Panc1 (cell line): ENCODE measurements at regions not wholly inside any gene's neighbourhood (a gene's known extent, or its start where the extent isn't known, plus 50 kb on each side); places are given as distances from the start of the nearest gene placed in this dataset.

ENCODE experiments used
- ATAC-seq: fragments of 200-7000 bp; cut with Tn5 transposase; 2 replicates; pipeline ENCODE4 v1.9.1; 2020; ENCODE audit warnings: mild to moderate bottlenecking, moderate library complexity
- BruUV-seq: library from RNA; stranded (reverse); fragments of 400-500 nt; replicated peaks from 2 replicates; lab custom pipeline; 2021; lab: Mats Ljungman, UMichigan
- CTCF ChIA-PET: fragments of 300-600 bp; sonication (Branson Sonifier 250); formaldehyde crosslinking; loops from one replicate; lab custom pipeline; 2022; ENCODE audit warnings: antibody characterized with exemption; lab: Charles Lee
- POLR2A ChIA-PET: fragments of 300-600 bp; sonication (Branson Sonifier 250); formaldehyde crosslinking; loops from one replicate; lab custom pipeline; 2022; ENCODE audit warnings: antibody characterized with exemption; lab: Charles Lee
- DNase-seq: peaks from one replicate; pipeline ENCODE4 v3.0.0-alpha.2; 2010; ENCODE audit warnings: low read depth, low spot score
- H3K27ac ChIP-seq: 2 replicates; pipeline ENCODE4 v1.5.1; 2011; ENCODE audit warnings: mild to moderate bottlenecking, low read length, inconsistent platforms
- H3K27me3 ChIP-seq: fragments of 200-500 bp; sonication (Bioruptor generic); 2 replicates; pipeline ENCODE4 v1.6.0; 2014; ENCODE audit warnings: low read length, inconsistent platforms; ENCODE audit not compliant: control insufficient read depth, insufficient read depth
- H3K36me3 ChIP-seq: fragments of 200-500 bp; sonication (Bioruptor generic); 2 replicates; pipeline ENCODE4 v1.5.1; 2014; ENCODE audit warnings: inconsistent platforms, mild to moderate bottlenecking, low read length, moderate library complexity; ENCODE audit not compliant: control insufficient read depth, insufficient read depth
- H3K4me1 ChIP-seq: 2 replicates; pipeline ENCODE4 v1.5.1; 2011; ENCODE audit warnings: inconsistent platforms, mild to moderate bottlenecking, low read length, moderate library complexity; ENCODE audit not compliant: control insufficient read depth, insufficient read depth
- H3K4me3 ChIP-seq, 2 experiments: 2 replicates each; pipeline ENCODE4 v1.5.1; 2011 to 2012; ENCODE audit warnings: low read depth in 2 of 2, low read length in 2 of 2, mild to moderate bottlenecking in 2 of 2, inconsistent platforms in 1 of 2, moderate library complexity in 1 of 2
- H3K9me3 ChIP-seq: fragments of 200-500 bp; sonication (Bioruptor generic); 2 replicates; pipeline ENCODE4 v1.5.1; 2014; ENCODE audit warnings: low read depth, mild to moderate bottlenecking, inconsistent platforms, low read length, moderate library complexity; ENCODE audit not compliant: control insufficient read depth, insufficient read depth
- POLR2AphosphoS5 ChIP-seq: IDR thresholded peaks from 2 replicates; pipeline ENCODE4 v1.6.1; 2012; ENCODE audit warnings: mild to moderate bottlenecking, low read depth, low read length, moderate library complexity
- SIN3A ChIP-seq: IDR thresholded peaks from 2 replicates; pipeline ENCODE4 v1.6.1; 2012; ENCODE audit warnings: low read depth, mild to moderate bottlenecking, low read length, moderate library complexity, borderline replicate concordance; ENCODE audit not compliant: insufficient read depth
- TCF7L2 ChIP-seq: IDR thresholded peaks from 2 replicates; pipeline ENCODE4 v1.6.1; 2011; ENCODE audit warnings: mild to moderate bottlenecking, low read depth, low read length, inconsistent platforms
- in situ Hi-C: cut with HindIII; loops from 2 replicates; pipeline ENCODE4 v1.10.0; 2016; ENCODE audit warnings: low sequenced_read_pairs, low pct_unique_long_range_greater_than_20kb
- intact Hi-C: fragments of 100-400 bp; cut with micrococcal nuclease; formaldehyde crosslinking; loops from one replicate; pipeline ENCODE4 v1.10.0; 2022; ENCODE audit not compliant: unreplicated experiment
- TF ChIP-seq, protein P1 (sequence below): fragments of 450-650 bp; IDR thresholded peaks from 2 replicates; pipeline ENCODE4 v1.5.1; 2017; ENCODE audit warnings: mild to moderate bottlenecking
- TF ChIP-seq, protein P2 (sequence below), 2 experiments: IDR thresholded peaks; 2 replicates each; pipeline ENCODE4 v1.6.1; 2011 to 2012; ENCODE audit warnings: low read depth in 2 of 2, control low read depth in 1 of 2, low read length in 1 of 2, mild to moderate bottlenecking in 1 of 2, moderate library complexity in 1 of 2; ENCODE audit not compliant: insufficient read depth in 1 of 2

- Histone ChIP-seq H3K4me1 (no peaks in the 10 kb centered on the region), H3K4me3 (no peak overlapping the region), H3K9me3 (no peaks in the 10 kb centered on the region), H3K27me3 (peaks cover 21% of the 10 kb centered on the region), H3K36me3 (no peaks in the 10 kb centered on the region), H3K27ac (no peak overlapping the region)
- in situ Hi-C loops = no loop called here
- BruUV-seq = no TSS peak
- no peak for DNase-seq
- CTCF ChIA-PET = no interaction called here
- POLR2A ChIA-PET = no interaction called here
- TF ChIP-seq POLR2AphosphoS5 (no peak), SIN3A (no peak), TCF7L2 (no peak)
- TF ChIP-seq, protein P1, sequence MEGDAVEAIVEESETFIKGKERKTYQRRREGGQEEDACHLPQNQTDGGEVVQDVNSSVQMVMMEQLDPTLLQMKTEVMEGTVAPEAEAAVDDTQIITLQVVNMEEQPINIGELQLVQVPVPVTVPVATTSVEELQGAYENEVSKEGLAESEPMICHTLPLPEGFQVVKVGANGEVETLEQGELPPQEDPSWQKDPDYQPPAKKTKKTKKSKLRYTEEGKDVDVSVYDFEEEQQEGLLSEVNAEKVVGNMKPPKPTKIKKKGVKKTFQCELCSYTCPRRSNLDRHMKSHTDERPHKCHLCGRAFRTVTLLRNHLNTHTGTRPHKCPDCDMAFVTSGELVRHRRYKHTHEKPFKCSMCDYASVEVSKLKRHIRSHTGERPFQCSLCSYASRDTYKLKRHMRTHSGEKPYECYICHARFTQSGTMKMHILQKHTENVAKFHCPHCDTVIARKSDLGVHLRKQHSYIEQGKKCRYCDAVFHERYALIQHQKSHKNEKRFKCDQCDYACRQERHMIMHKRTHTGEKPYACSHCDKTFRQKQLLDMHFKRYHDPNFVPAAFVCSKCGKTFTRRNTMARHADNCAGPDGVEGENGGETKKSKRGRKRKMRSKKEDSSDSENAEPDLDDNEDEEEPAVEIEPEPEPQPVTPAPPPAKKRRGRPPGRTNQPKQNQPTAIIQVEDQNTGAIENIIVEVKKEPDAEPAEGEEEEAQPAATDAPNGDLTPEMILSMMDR = no peak
- TF ChIP-seq, protein P2, sequence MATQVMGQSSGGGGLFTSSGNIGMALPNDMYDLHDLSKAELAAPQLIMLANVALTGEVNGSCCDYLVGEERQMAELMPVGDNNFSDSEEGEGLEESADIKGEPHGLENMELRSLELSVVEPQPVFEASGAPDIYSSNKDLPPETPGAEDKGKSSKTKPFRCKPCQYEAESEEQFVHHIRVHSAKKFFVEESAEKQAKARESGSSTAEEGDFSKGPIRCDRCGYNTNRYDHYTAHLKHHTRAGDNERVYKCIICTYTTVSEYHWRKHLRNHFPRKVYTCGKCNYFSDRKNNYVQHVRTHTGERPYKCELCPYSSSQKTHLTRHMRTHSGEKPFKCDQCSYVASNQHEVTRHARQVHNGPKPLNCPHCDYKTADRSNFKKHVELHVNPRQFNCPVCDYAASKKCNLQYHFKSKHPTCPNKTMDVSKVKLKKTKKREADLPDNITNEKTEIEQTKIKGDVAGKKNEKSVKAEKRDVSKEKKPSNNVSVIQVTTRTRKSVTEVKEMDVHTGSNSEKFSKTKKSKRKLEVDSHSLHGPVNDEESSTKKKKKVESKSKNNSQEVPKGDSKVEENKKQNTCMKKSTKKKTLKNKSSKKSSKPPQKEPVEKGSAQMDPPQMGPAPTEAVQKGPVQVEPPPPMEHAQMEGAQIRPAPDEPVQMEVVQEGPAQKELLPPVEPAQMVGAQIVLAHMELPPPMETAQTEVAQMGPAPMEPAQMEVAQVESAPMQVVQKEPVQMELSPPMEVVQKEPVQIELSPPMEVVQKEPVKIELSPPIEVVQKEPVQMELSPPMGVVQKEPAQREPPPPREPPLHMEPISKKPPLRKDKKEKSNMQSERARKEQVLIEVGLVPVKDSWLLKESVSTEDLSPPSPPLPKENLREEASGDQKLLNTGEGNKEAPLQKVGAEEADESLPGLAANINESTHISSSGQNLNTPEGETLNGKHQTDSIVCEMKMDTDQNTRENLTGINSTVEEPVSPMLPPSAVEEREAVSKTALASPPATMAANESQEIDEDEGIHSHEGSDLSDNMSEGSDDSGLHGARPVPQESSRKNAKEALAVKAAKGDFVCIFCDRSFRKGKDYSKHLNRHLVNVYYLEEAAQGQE (IDR thresholded peaks at IDR 0.05; ENCODE audit: insufficient read depth in 1 of 2, low read depth in 2 of 2, low read length in 1 of 2) = no peak
- intact Hi-C loops = no loop called here
- no peak for ATAC-seq
Observed at GRCh38 chrX:130550351-130550750, 148.6 kb downstream of the RBMX2 start.

DNA sequence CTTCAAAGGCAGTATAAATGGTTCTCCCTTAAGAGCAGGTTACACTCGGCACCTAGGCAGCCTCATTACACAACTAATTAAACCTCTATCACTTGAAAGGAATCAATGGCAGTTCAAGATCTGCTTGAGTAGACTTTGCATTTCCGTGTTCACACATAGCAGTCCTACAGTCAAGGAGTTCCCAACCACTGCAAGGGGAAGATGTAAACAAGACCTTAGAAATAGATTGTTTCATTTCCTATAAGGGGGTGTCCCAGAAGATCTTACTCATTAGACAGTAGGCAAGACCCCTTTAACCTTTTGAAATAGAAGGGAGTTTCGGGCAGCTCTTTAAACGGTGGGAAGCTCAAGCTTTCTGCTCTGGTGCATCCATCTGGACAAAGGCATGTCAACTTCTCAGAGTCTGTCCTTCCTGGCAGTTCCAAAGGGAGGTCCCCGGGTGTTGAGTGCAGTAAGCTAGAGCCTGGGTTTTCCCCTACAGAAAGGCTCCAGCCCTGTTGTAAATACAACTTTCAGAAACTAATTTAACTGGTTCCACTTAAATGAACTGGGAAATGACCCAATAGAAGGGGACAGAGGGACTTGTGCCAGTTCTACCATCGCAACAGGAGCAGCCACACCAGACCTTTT, 150.8 kb downstream of the RBMX2 start:
- intact Hi-C loops (no loop called here), in situ Hi-C loops (no loop called here)
- CTCF ChIA-PET = no interaction called here
- POLR2A ChIA-PET = no interaction called here
- Histone ChIP-seq H3K4me1 (no peaks in the 10 kb centered on the region), H3K4me3 (no peak overlapping the region), H3K27ac (no peak overlapping the region), H3K27me3 (peaks cover 23% of the 10 kb centered on the region), H3K9me3 (no peaks in the 10 kb centered on the region), H3K36me3 (no peaks in the 10 kb centered on the region)
- no peak for TF ChIP-seq SIN3A
- no peak for TF ChIP-seq POLR2AphosphoS5
- TF ChIP-seq, protein P1 = no peak
- TF ChIP-seq, protein P2 (IDR thresholded peaks at IDR 0.05; ENCODE audit: insufficient read depth in 1 of 2, low read depth in 2 of 2, low read length in 1 of 2) = no peak
- TF ChIP-seq TCF7L2 = no peak
- no TSS peak for BruUV-seq
- ATAC-seq (no peak), DNase-seq (no peak)
